Gastrocnemius medialis (tissue), 4 donors: ENCODE measurements at regions not wholly inside any gene's neighbourhood (a gene's known extent, or its start where the extent isn't known, plus 50 kb on each side); places are given as distances from the start of the nearest gene placed in this dataset.

Experiments
- POLR2A ChIP-seq, 2 donors: fragments of 450-650 bp; IDR thresholded peaks; one replicate each; pipeline ENCODE4 v1.6.1; 2017; ENCODE audit warnings: antibody characterized with exemption in 2 of 2, mild to moderate bottlenecking in 2 of 2, moderate library complexity in 2 of 2
- TF ChIP-seq, protein P1 (sequence below), 5 experiments: fragments of 450-650 bp in 3 of 5; fragments of 200-600 bp in 2 of 5; sonication (generic) in 2 of 5; IDR thresholded peaks in 4 of 5; conservative IDR thresholded peaks in 1 of 5; 1 replicate in 4 of 5; 2 replicates in 1 of 5; pipeline ENCODE4 v1.5.1; 2016 to 2019; ENCODE audit warnings: antibody characterized with exemption in 5 of 5, mild to moderate bottlenecking in 3 of 5, moderate library complexity in 3 of 5

DNA sequence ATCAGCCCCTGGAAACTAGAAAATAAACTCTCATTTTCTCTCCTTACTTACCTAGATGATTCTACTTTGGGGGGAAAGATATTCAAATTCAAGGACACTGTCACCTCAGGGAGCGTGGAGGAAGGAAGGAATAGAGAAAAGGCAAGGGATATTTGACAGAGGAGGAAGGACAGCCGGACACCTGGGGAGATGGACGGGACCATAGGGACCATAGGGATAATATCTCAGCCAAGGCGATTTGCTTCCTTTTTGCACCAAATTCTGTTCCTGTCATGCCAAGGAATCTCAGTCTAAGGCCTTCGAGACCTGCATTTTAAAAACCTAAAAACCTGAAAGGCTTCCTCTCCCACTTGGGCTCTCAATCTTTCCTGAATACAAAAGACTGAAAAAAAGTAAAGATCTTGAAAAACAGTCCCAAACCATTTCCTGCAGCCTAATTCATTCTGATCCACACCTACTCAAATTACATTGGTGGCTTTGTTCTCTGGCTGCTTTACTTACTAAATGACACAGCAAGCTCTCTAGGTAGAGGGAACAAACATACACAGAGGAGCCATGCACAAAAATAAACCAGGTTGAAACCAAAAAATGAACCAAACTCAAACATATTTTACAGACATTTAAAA is 73.9 kb upstream of the SLC24A5 start:
- TF ChIP-seq, protein P1, sequence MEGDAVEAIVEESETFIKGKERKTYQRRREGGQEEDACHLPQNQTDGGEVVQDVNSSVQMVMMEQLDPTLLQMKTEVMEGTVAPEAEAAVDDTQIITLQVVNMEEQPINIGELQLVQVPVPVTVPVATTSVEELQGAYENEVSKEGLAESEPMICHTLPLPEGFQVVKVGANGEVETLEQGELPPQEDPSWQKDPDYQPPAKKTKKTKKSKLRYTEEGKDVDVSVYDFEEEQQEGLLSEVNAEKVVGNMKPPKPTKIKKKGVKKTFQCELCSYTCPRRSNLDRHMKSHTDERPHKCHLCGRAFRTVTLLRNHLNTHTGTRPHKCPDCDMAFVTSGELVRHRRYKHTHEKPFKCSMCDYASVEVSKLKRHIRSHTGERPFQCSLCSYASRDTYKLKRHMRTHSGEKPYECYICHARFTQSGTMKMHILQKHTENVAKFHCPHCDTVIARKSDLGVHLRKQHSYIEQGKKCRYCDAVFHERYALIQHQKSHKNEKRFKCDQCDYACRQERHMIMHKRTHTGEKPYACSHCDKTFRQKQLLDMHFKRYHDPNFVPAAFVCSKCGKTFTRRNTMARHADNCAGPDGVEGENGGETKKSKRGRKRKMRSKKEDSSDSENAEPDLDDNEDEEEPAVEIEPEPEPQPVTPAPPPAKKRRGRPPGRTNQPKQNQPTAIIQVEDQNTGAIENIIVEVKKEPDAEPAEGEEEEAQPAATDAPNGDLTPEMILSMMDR (IDR thresholded peaks at IDR 0.05 in 4 of 5, conservative IDR thresholded peaks at IDR 0.05 in 1 of 5) = no peak
- no peak for TF ChIP-seq POLR2A (IDR thresholded peaks at IDR 0.05)
